Muscle layer of duodenum (tissue), 2 donors: ENCODE measurements at regions not wholly inside any gene's neighbourhood (a gene's known extent, or its start where the extent isn't known, plus 50 kb on each side); places are given as distances from the start of the nearest gene placed in this dataset.
"Not testable (repeated sequence)": the region's sequence is repeated elsewhere in the genome, so short reads cannot be mapped to it uniquely, and the experiment has no call there.

Experiments used
- H3K27ac ChIP-seq: one replicate; pipeline ENCODE4 v1.7.0; 2013; ENCODE audit warnings: mild to moderate bottlenecking, low read length
- H3K27me3 ChIP-seq: one replicate; pipeline ENCODE4 v1.7.0; 2013; ENCODE audit warnings: low read depth, mild to moderate bottlenecking, control low read depth, low read length
- H3K36me3 ChIP-seq, 2 donors: one replicate each; pipeline ENCODE4 v1.7.0; 2013; ENCODE audit warnings: low read length in 2 of 2, control low read depth in 1 of 2, mild to moderate bottlenecking in 1 of 2; ENCODE audit not compliant: insufficient read depth in 2 of 2, control insufficient read depth in 1 of 2
- H3K4me1 ChIP-seq, 2 donors: one replicate each; pipeline ENCODE4 v1.7.0; 2013; ENCODE audit warnings: low read length in 2 of 2, mild to moderate bottlenecking in 2 of 2, control low read depth in 1 of 2, moderate library complexity in 1 of 2; ENCODE audit not compliant: insufficient read depth in 2 of 2, control insufficient read depth in 1 of 2
- H3K4me3 ChIP-seq, 2 donors: one replicate each; pipeline ENCODE4 v1.7.0; 2013; ENCODE audit warnings: low read length in 2 of 2, low read depth in 1 of 2, mild to moderate bottlenecking in 1 of 2
- H3K9me3 ChIP-seq, 2 donors: one replicate each; pipeline ENCODE4 v1.7.0; 2013; ENCODE audit warnings: low read length in 2 of 2, control low read depth in 1 of 2, mild to moderate bottlenecking in 1 of 2; ENCODE audit not compliant: control insufficient read depth in 1 of 2
- donor health status: healthy.

DNA sequence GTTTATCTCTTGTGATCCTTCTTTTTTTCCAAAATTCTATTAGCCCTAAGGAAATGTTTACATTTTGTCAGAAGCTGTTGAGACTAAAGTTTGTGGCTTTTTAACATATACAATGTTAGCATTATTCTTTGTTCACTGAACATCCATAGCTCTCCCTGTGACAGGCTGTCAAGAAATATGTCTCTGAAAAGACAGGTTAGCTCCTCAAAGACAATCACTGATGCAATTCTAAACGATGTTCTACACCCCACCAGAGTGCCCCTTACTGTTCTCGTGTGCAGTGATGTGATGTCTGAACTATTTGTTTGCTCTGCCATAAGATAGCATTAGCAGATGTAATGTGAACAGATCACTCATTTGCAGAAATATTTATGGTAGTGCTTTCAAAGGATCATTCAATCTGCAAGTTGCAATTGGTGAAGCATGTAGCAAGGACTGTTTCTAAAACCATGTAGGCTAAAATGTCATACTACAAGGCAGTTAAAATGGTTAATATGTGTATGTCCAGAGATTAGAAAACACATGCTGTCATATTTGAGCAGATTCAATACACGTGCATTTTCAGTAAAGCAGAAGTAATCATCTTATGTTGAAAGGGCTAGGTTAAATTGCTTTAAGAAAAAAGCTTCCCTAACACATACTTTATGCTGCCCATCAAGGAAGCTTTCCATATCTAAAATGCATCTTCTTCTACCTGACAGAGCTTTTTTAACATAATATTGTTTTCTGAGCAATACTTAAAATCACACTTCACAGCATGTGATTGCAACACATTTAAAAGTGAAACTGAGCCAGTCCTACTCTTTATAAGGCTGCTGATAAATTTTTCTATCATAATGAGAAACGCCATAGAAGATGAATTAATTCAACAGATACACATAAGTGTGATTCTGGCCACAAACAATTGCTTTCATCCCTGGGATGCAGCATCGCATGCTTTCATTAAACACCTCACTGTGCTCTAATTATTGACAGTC lies 285.7 kb upstream of the UBE2E3 start:
- Histone ChIP-seq H3K27ac (no peak overlapping the region), H3K4me1 (peaks cover 0 to 3% of the 10 kb centered on the region in 2 donors), H3K36me3 (no peaks in the 10 kb centered on the region), H3K9me3 (no peaks in the 10 kb centered on the region), H3K27me3 (no peaks in the 10 kb centered on the region), H3K4me3 (no peak overlapping the region)

DNA sequence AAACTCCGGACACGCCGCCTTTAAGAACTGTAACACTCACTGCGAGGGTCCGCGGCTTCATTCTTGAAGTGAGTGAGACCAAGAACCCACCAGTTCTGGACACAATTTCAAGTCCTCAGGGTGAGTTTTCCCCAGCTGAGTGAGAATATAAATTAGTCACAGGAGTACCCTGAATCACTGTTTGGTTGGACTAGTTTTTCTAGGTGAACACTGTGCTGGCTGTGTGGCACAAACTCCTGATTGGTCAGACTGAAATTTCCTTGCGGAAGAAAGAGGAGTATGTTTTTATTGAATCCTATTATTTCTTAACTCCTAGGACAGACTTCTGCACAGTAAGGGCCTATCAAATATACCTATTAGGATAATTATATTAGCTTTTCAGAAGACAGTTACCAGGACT lies 288.1 kb upstream of the UBE2E3 start:
- H3K4me3 ChIP-seq = no peak overlapping the region
- no peaks in the 10 kb centered on the region for H3K36me3 ChIP-seq
- no peak overlapping the region for H3K27ac ChIP-seq
- H3K27me3 ChIP-seq = no peaks in the 10 kb centered on the region
- no peaks in the 10 kb centered on the region for H3K9me3 ChIP-seq
- H3K4me1 ChIP-seq = peaks cover 0 to 3% of the 10 kb centered on the region in 2 donors

DNA sequence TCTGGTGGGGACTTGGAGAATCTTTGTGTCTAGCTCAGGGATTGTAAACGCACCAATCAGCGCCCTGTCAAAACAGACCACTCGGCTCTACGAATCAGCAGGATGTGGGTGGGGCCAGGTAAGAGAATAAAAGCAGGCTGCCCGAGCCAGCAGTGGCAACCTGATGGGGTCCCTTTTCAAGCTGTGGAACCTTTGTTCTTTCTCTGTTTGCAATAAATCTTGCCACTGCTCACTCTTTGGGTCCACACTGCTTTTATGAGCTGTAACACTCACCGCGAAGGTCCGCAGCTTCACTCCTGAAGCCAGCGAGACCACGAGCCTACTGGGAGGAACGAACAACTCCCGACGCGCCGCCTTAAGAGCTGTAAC lies 288.6 kb upstream of the UBE2E3 start:
- H3K27ac ChIP-seq = not testable (repeated sequence)

DNA sequence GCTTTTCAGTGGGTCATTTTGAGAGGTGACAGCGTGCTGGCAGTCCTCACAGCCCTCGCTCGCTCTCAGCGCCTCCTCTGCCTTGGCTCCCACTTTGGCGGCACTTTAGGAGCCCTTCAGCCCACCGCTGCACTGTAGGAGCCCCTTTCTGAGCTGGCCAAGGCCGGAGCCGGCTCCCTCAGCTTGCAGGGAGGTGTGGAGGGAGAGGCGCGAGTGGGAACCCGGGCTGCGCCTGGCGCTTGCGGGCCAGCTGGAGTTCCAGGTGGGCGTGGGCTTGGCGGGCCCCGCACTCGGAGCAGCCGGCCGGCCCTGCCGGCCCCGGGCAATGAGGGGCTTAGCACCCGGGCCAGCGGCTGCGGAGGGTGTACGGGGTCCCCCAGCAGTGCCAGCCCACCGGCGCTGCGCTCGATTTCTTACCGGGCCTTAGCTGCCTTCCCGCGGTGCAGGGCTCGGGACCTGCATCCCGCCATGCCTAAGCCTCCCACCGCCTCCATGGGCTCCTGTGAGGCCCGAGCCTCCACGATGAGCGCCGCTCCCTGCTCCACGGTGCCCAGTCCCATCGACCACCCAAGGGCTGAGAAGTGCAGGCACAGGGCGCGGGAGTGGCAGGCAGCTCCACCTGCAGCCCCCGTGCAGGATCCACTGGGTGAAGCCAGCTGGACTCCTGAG lies 289.1 kb upstream of the UBE2E3 start:
- not testable (repeated sequence) for H3K4me3 ChIP-seq, H3K27me3 ChIP-seq

More for the DNA sequence above, 288.6 kb upstream of the UBE2E3 start:
- H3K4me1 ChIP-seq, H3K27me3 ChIP-seq, H3K9me3 ChIP-seq, H3K36me3 ChIP-seq, H3K4me3 ChIP-seq: not testable (repeated sequence)

DNA sequence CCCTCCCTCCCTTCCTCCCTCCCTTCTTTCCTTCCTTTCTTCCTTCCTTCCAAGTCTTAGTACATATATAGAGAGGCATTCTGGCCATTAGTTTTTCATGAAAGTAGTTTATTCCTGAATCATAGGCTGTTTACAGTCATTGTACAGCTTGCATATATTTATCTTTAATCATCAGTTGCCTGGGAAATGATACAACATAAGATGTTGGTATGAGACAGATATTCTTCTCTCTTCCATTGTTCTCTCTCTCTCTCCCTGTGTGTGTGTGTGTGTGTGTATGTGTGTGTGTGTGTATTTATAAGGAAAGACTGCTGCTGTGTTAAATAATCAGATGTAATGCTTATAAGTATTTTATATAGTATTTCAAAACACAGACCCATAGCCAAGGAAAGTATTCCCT lies 289.8 kb upstream of the UBE2E3 start:
- Histone ChIP-seq H3K4me1 (peaks cover 0 to 3% of the 10 kb centered on the region in 2 donors), H3K4me3 (no peak overlapping the region), H3K9me3 (no peaks in the 10 kb centered on the region), H3K27me3 (no peaks in the 10 kb centered on the region), H3K27ac (no peak overlapping the region), H3K36me3 (no peaks in the 10 kb centered on the region)

More for the DNA sequence above, 289.1 kb upstream of the UBE2E3 start:
- not testable (repeated sequence) for H3K4me1 ChIP-seq, H3K9me3 ChIP-seq, H3K36me3 ChIP-seq, H3K27ac ChIP-seq

DNA sequence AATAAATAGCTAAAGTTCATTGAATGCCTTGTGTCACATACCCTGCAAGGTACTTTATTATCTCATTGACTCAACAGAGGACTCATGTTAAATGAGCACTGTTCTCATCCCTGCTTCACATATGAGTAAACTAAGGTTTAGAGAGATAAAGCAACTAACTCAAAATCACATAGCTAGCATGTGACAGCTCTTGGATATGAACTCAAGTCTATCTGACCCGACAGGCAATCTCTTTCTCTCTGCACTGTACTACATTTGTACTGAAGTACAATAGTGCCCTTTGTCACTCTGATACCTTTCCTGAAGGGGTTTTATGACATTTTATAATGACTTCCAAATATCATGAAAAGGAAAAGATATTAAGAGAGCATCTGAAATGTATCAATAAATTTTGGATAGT lies 297.5 kb upstream of the UBE2E3 start:
- Histone ChIP-seq H3K27ac (no peak overlapping the region), H3K36me3 (no peaks in the 10 kb centered on the region), H3K27me3 (no peaks in the 10 kb centered on the region), H3K4me3 (no peak overlapping the region), H3K4me1 (no peaks in the 10 kb centered on the region), H3K9me3 (no peaks in the 10 kb centered on the region)

DNA sequence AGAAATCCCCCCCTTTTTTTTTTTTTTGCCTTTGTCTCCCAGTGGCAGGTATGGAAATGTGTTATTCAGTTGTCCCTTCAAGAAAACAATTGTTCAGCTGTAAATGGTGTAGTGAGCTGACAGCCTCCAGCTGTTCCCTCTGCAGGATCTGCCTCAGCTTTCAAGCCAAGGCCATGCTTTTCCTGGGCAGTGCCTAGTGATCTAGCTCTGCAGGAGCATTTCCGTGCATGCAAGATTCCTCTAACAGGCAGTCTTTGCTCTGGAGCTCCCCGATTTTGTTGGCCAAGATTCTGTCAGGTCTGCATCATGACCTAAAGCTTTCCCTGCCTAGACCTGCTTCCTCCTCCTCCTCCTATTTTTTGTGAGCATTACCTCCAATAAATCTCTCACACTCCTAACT lies 300.7 kb upstream of the UBE2E3 start:
- Histone ChIP-seq H3K36me3 (no peaks in the 10 kb centered on the region), H3K4me1 (no peaks in the 10 kb centered on the region), H3K27ac (no peak overlapping the region), H3K9me3 (no peaks in the 10 kb centered on the region), H3K27me3 (no peaks in the 10 kb centered on the region), H3K4me3 (no peak overlapping the region)

DNA sequence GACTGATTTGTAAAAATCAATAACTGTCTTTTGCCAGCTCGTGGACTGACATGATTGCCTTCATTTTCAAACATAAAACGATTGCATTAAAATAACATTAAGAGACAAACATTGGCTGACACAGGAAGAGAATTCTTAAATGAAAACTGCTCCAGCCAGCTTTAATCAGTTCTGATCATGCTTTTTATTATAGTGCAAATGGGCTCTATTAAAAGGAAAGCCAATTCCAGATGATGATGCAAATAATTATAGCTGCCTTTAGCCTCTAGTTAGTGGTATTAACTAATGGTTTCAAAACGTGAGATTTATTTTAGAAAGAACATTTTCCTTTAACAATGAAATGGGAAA lies 301.8 kb upstream of the UBE2E3 start:
- Histone ChIP-seq H3K4me3 (no peak overlapping the region), H3K27ac (no peak overlapping the region)

DNA sequence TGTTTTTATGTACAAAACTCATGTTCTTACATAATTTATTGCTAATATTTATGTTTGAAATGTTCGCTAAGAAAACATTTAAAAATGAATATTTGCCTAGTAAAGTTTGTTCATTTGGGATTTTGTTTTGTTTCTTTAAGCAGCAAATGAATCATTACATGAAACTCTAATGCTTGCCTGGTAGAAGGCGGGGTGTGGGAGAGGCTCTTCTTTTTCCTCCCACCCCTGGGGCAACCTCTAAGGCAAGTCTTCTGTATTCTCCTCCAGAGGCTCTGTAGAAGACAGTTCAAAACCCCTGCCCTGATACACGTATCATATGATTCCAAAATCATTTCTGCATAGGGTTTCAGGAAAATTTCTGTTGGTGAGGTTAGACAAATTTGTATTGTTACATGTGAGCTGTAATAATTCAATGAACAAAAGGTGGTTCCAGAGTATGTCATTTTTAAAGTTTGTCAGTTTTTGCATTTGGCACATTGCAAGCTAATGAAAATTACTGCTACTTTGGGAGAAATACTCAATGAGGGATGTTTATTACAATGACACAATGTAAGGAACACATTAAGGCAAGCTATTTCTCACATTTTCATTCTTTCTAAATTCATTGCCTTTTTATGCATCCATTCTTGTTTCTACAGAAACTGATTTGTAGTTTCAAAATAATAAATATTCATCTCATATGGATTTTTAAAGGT lies 302.3 kb upstream of the UBE2E3 start:
- Histone ChIP-seq H3K4me1 (no peaks in the 10 kb centered on the region), H3K4me3 (no peak overlapping the region), H3K27me3 (no peaks in the 10 kb centered on the region), H3K36me3 (no peaks in the 10 kb centered on the region), H3K27ac (no peak overlapping the region), H3K9me3 (no peaks in the 10 kb centered on the region)

More for the DNA sequence above, 301.8 kb upstream of the UBE2E3 start:
- no peaks in the 10 kb centered on the region for H3K4me1 ChIP-seq
- H3K9me3 ChIP-seq = no peaks in the 10 kb centered on the region
- no peaks in the 10 kb centered on the region for H3K36me3 ChIP-seq
- H3K27me3 ChIP-seq = no peaks in the 10 kb centered on the region

DNA sequence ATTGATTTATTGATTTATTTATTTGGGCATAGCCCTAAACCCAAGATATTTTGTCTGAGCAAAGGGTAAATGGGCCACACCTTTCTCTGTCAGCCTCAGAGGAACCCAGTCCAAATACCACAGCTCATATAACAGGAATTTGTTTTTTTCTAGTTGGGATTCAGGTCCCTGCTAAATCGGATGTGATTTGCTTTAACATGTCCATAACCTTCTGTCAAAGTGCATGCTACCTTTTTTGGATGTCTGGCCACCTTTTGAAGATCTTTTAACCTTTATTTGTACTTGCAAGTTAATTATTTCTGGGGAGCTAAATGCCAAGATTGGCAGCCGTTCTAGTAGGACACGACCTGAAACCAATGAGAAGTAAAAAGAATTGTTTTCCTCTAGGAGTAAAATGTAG lies 303.2 kb upstream of the UBE2E3 start:
- Histone ChIP-seq H3K4me3 (no peak overlapping the region), H3K4me1 (no peaks in the 10 kb centered on the region), H3K27me3 (no peaks in the 10 kb centered on the region), H3K9me3 (no peaks in the 10 kb centered on the region), H3K27ac (no peak overlapping the region), H3K36me3 (no peaks in the 10 kb centered on the region)

DNA sequence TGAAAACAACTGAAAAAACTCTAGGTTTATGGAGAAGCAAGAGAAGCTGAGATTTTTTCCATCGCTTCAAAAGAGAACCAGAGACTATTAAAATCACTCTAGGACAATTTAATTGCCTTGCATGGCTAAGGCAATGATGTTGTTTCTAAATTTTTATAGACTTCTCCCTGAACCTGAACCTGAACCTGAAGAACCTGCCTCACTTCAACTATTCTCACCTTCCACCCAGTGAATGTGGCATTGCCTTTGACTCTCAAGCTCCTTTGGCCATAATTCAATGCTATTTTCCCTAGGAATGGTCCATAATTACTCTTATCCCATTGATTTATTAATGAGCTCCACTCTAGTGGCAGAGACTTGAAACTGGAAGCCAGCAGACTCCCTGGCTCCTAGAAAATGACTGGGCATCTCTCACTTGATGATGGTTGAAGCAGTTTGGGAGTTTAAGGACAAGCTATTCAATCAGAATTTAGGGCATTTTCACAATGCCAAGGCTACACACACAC lies 303.8 kb upstream of the UBE2E3 start:
- Histone ChIP-seq H3K4me3 (no peak overlapping the region), H3K27me3 (no peaks in the 10 kb centered on the region), H3K4me1 (no peaks in the 10 kb centered on the region), H3K9me3 (no peaks in the 10 kb centered on the region), H3K36me3 (no peaks in the 10 kb centered on the region), H3K27ac (no peak overlapping the region)
